Epithelial cell of prostate (primary cell): ENCODE measurements at regions not wholly inside any gene's neighbourhood (a gene's known extent, or its start where the extent isn't known, plus 50 kb on each side); places are given as distances from the start of the nearest gene placed in this dataset.

ENCODE experiments used
- DNase-seq: peaks from one replicate; pipeline ENCODE4 v3.0.0-alpha.2; 2011; ENCODE audit warnings: low read depth, low spot score
- H3K27ac ChIP-seq: fragments of 450-650 bp; 2 replicates; pipeline ENCODE4 v1.5.1; 2017; ENCODE audit warnings: mild to moderate bottlenecking

GRCh38 chr18:76657911-76658470, 162.9 kb upstream of the ZNF516 start:
- no peak overlapping the region for H3K27ac ChIP-seq
- no peak for DNase-seq

- DNase-seq, result no peak
Observed at GRCh38 chr18:76656925-76657827, 162.1 kb upstream of the ZNF516 start.

GRCh38 chr18:76654577-76654976, 159.5 kb upstream of the ZNF516 start:
- DNase-seq, result no peak
- H3K27ac ChIP-seq, result no peak overlapping the region

More at GRCh38 chr18:76656925-76657827, 162.1 kb upstream of the ZNF516 start:
- H3K27ac ChIP-seq, result no peak overlapping the region

- H3K27ac ChIP-seq, result no peak overlapping the region
- no peak for DNase-seq
Observed at GRCh38 chr18:76647322-76647721, 152.3 kb upstream of the ZNF516 start.

- DNase-seq, result no peak
- H3K27ac ChIP-seq, result no peak overlapping the region
Observed at GRCh38 chr18:76644580-76644979, 149.5 kb upstream of the ZNF516 start.

GRCh38 chr18:76643996-76644395, 149.0 kb upstream of the ZNF516 start:
- no peak overlapping the region for H3K27ac ChIP-seq
- no peak for DNase-seq

GRCh38 chr18:76643199-76643598, 148.2 kb upstream of the ZNF516 start:
- H3K27ac ChIP-seq, result no peak overlapping the region
- no peak for DNase-seq

GRCh38 chr18:76640438-76640837, 145.4 kb upstream of the ZNF516 start:
- no peak overlapping the region for H3K27ac ChIP-seq

GRCh38 chr18:76634564-76634963, 139.5 kb upstream of the ZNF516 start:
- no peak for DNase-seq
- H3K27ac ChIP-seq, result no peak overlapping the region

More at GRCh38 chr18:76640438-76640837, 145.4 kb upstream of the ZNF516 start:
- no peak for DNase-seq

- no peak overlapping the region for H3K27ac ChIP-seq
- no peak for DNase-seq
Observed at GRCh38 chr18:76633588-76634269, 138.7 kb upstream of the ZNF516 start.

GRCh38 chr18:76627444-76627843, 132.4 kb upstream of the ZNF516 start:
- H3K27ac ChIP-seq, result no peak overlapping the region
- no peak for DNase-seq

GRCh38 chr18:76626991-76627390, 131.9 kb upstream of the ZNF516 start:
- no peak overlapping the region for H3K27ac ChIP-seq
- DNase-seq, result no peak

GRCh38 chr18:76622651-76623050, 127.6 kb upstream of the ZNF516 start:
- no peak for DNase-seq
- H3K27ac ChIP-seq, result no peak overlapping the region

- DNase-seq, result no peak
- peak overlapping the region; percentile 92 for H3K27ac ChIP-seq
Observed at GRCh38 chr18:76621782-76622495, 126.9 kb upstream of the ZNF516 start.

- no peak for DNase-seq
- H3K27ac ChIP-seq, result peak overlapping the region; percentile 92
Observed at GRCh38 chr18:76621226-76621625, 126.2 kb upstream of the ZNF516 start.

GRCh38 chr18:76620321-76621170, 125.5 kb upstream of the ZNF516 start:
- peak overlapping the region; percentile 92 for H3K27ac ChIP-seq
- DNase-seq, result no peak

- no peak for DNase-seq
- peak overlapping the region; percentile 92 for H3K27ac ChIP-seq
Observed at GRCh38 chr18:76619621-76620315, 124.7 kb upstream of the ZNF516 start.

GRCh38 chr18:76619261-76619620, 124.2 kb upstream of the ZNF516 start:
- H3K27ac ChIP-seq, result peak overlapping the region; percentile 92
- peak; percentile 85 for DNase-seq

GRCh38 chr18:76618721-76619120, 123.7 kb upstream of the ZNF516 start:
- H3K27ac ChIP-seq, result peak overlapping the region; percentile 92
- no peak for DNase-seq
